IMR-90 (cell line): ENCODE measurements at regions not wholly inside any gene's neighbourhood (a gene's known extent, or its start where the extent isn't known, plus 50 kb on each side); places are given as distances from the start of the nearest gene placed in this dataset.

Experiments used
- ATAC-seq: fragments of 200-7000 bp; cut with Tn5 transposase; 2 replicates; pipeline ENCODE4 v1.9.1; 2020; ENCODE audit warnings: low read depth, mild to moderate bottlenecking, moderate library complexity
- BruUV-seq: library from RNA; stranded (reverse); fragments of 400-500 nt; replicated peaks from 2 replicates; lab custom pipeline; 2021; lab: Mats Ljungman, UMichigan
- CTCF ChIA-PET: fragments of 300-600 bp; formaldehyde crosslinking; extraction: SDS; loops from one replicate; lab custom pipeline; 2021; ENCODE audit warnings: antibody characterized with exemption; lab: Yijun Ruan, JAX
- POLR2A ChIA-PET: fragments of 300-600 bp; sonication (Branson Sonifier 250); formaldehyde crosslinking; loops from one replicate; lab custom pipeline; 2022; ENCODE audit warnings: antibody characterized with exemption; ENCODE audit not compliant: unreplicated experiment; lab: Charles Lee
- DNase-seq: peaks from one replicate; pipeline ENCODE4 v3.0.0; 2013
- H2AFZ ChIP-seq: replicated peaks from 2 replicates; pipeline ENCODE3; 2013; ENCODE audit warnings: low read length, mild to moderate bottlenecking; ENCODE audit not compliant: poor library complexity
- H2AK5ac ChIP-seq: 2 replicates; pipeline ENCODE4 v1.6.1; 2013; ENCODE audit warnings: low read depth, low read length, inconsistent platforms
- H2AK9ac ChIP-seq: replicated peaks from 2 replicates; pipeline ENCODE3; 2013; ENCODE audit warnings: mild to moderate bottlenecking, low read depth, low read length, moderate library complexity; ENCODE audit not compliant: poor library complexity
- H2BK120ac ChIP-seq: 2 replicates; pipeline ENCODE4 v1.6.1; 2013; ENCODE audit warnings: low read depth, low read length, inconsistent platforms
- H2BK15ac ChIP-seq: 3 replicates; pipeline ENCODE4 v1.6.1; 2013; ENCODE audit warnings: low read depth, low read length, inconsistent platforms
- H2BK20ac ChIP-seq: 2 replicates; pipeline ENCODE4 v1.6.1; 2013; ENCODE audit warnings: low read depth, mild to moderate bottlenecking, inconsistent platforms, low read length, moderate library complexity
- H2BK5ac ChIP-seq: 2 replicates; pipeline ENCODE4 v1.6.1; 2013; ENCODE audit warnings: mild to moderate bottlenecking, low read depth, low read length, inconsistent platforms; ENCODE audit not compliant: poor library complexity, severe bottlenecking
- H3K14ac ChIP-seq: replicated peaks from 2 replicates; pipeline ENCODE4 v1.6.1; 2013; ENCODE audit warnings: low read depth, low read length, inconsistent platforms
- H3K18ac ChIP-seq: 2 replicates; pipeline ENCODE4 v1.6.1; 2013; ENCODE audit warnings: low read depth, low read length, control low read depth
- H3K23ac ChIP-seq: 2 replicates; pipeline ENCODE4 v1.6.1; 2013; ENCODE audit warnings: low read depth, low read length, inconsistent platforms
- H3K27ac ChIP-seq: 2 replicates; pipeline ENCODE4 v1.5.1; 2013; ENCODE audit warnings: mild to moderate bottlenecking, control low read depth, low read length; ENCODE audit not compliant: insufficient read depth
- H3K27me3 ChIP-seq: 2 replicates; pipeline ENCODE4 v1.6.1; 2013; ENCODE audit warnings: low read length; ENCODE audit not compliant: control insufficient read depth, insufficient read depth
- H3K36me3 ChIP-seq: 2 replicates; pipeline ENCODE4 v1.6.1; 2013; ENCODE audit warnings: low read length, mixed read lengths; ENCODE audit not compliant: control insufficient read depth, insufficient read depth
- H3K4ac ChIP-seq: 2 replicates; pipeline ENCODE4 v1.6.1; 2013; ENCODE audit warnings: low read depth, low read length, inconsistent platforms
- H3K4me1 ChIP-seq: 2 replicates; pipeline ENCODE4 v1.6.1; 2013; ENCODE audit warnings: low read length, mixed read lengths; ENCODE audit not compliant: control insufficient read depth, insufficient read depth
- H3K4me2 ChIP-seq: 2 replicates; pipeline ENCODE4 v1.6.1; 2013; ENCODE audit warnings: low read depth, mild to moderate bottlenecking, control low read depth, low read length, moderate library complexity
- H3K4me3 ChIP-seq: 2 replicates; pipeline ENCODE4 v1.5.1; 2013; ENCODE audit warnings: low read depth, mild to moderate bottlenecking, control low read depth, low read length, moderate library complexity; ENCODE audit not compliant: insufficient read depth
- H3K56ac ChIP-seq: 2 replicates; pipeline ENCODE4 v1.6.1; 2013; ENCODE audit warnings: low read length, inconsistent platforms; ENCODE audit not compliant: insufficient read depth; ENCODE audit errors: extremely low read depth
- H3K79me1 ChIP-seq, 2 experiments: 2 replicates each; pipeline ENCODE4 v1.6.1; 2013; ENCODE audit warnings: low read length in 2 of 2, inconsistent platforms in 1 of 2, low read depth in 1 of 2
- H3K9ac ChIP-seq: 2 replicates; pipeline ENCODE4 v1.6.1; 2013; ENCODE audit warnings: low read depth, low read length, control low read depth
- H3K9me1 ChIP-seq: 2 replicates; pipeline ENCODE4 v1.6.1; 2013; ENCODE audit warnings: low read length, inconsistent platforms; ENCODE audit not compliant: insufficient read depth
- H3K9me3 ChIP-seq: 2 replicates; pipeline ENCODE4 v1.6.1; 2013; ENCODE audit warnings: low read length; ENCODE audit not compliant: control insufficient read depth, insufficient read depth
- H4K20me1 ChIP-seq: 2 replicates; pipeline ENCODE4 v1.6.1; 2013; ENCODE audit warnings: low read length, inconsistent platforms; ENCODE audit not compliant: insufficient read depth
- H4K5ac ChIP-seq: 2 replicates; pipeline ENCODE4 v1.6.1; 2013; ENCODE audit warnings: mild to moderate bottlenecking, low read depth, low read length, control low read depth
- H4K8ac ChIP-seq, 2 experiments: 2 replicates each; pipeline ENCODE4 v1.6.1; 2013; ENCODE audit warnings: low read depth in 2 of 2, low read length in 2 of 2, control low read depth in 1 of 2, inconsistent platforms in 1 of 2
- H4K91ac ChIP-seq: 2 replicates; pipeline ENCODE4 v1.6.1; 2013; ENCODE audit warnings: low read depth, low read length, inconsistent platforms; ENCODE audit not compliant: insufficient read depth
- BHLHE40 ChIP-seq: fragments of 150-350 bp; IDR thresholded peaks from 2 replicates; pipeline ENCODE4 v1.6.1; 2016; ENCODE audit warnings: mild to moderate bottlenecking, low read depth, low read length
- ELK1 ChIP-seq: fragments of 150-350 bp; IDR thresholded peaks from 2 replicates; pipeline ENCODE4 v1.6.1; 2016; ENCODE audit warnings: low read depth, mild to moderate bottlenecking, low read length, moderate library complexity, borderline replicate concordance
- FOS ChIP-seq: fragments of 150-350 bp; IDR thresholded peaks from 2 replicates; pipeline ENCODE4 v1.6.1; 2016; ENCODE audit warnings: low read depth, low read length
- MAZ ChIP-seq: IDR thresholded peaks from 2 replicates; pipeline ENCODE4 v1.6.1; 2012; ENCODE audit warnings: low read depth, mild to moderate bottlenecking, low read length, improper control_type of control experiment, moderate library complexity, borderline replicate concordance
- MXI1 ChIP-seq: IDR thresholded peaks from 2 replicates; pipeline ENCODE4 v1.6.1; 2012; ENCODE audit warnings: low read depth, mild to moderate bottlenecking, low read length, moderate library complexity, borderline replicate concordance
- POLR2A ChIP-seq: IDR thresholded peaks from 2 replicates; pipeline ENCODE4 v1.6.1; 2012; ENCODE audit warnings: mild to moderate bottlenecking, low read depth, low read length
- RCOR1 ChIP-seq: IDR thresholded peaks from 2 replicates; pipeline ENCODE4 v1.6.1; 2012; ENCODE audit warnings: mild to moderate bottlenecking, low read length, improper control_type of control experiment; ENCODE audit not compliant: insufficient replicate concordance
- RFX5 ChIP-seq: IDR thresholded peaks from 2 replicates; pipeline ENCODE4 v1.8.0; 2012; ENCODE audit warnings: low read depth, mild to moderate bottlenecking, low read length, moderate library complexity
- SMC3 ChIP-seq: fragments of 150-350 bp; IDR thresholded peaks from 2 replicates; pipeline ENCODE4 v1.6.1; 2016; ENCODE audit warnings: low read depth, mild to moderate bottlenecking, antibody characterized with exemption, low read length, moderate library complexity
- WGBS, 2 experiments: methylation state at CpG; one replicate each; pipeline versions ENCODE4 v1.1.5 to v1.1.7; 2013; ENCODE audit warnings: missing lambda C conversion rate in 2 of 2; ENCODE audit not compliant: insufficient read length in 1 of 2; ENCODE audit errors: extremely low coverage in 2 of 2; 5-methylcytosine and 5-hydroxymethylcytosine counted together
- dilution Hi-C: fragments of 300-500 bp; cut with HindIII; formaldehyde crosslinking; loops from one replicate; pipeline ENCODE4 v1.14.3; 2018; ENCODE audit warnings: low sequenced_read_pairs; ENCODE audit not compliant: unreplicated experiment
- in situ Hi-C: fragments of 300-500 bp; cut with MboI; formaldehyde crosslinking; loops from 3 replicates; pipeline ENCODE4 v1.14.3; 2019; ENCODE audit warnings: low sequenced_read_pairs, inconsistent platforms, mixed read lengths
- intact Hi-C: fragments of 100-400 bp; cut with micrococcal nuclease; formaldehyde crosslinking; loops from 2 replicates; pipeline ENCODE4 v1.10.0; 2022
- TF ChIP-seq, protein P1 (sequence below): fragments of 150-350 bp; IDR thresholded peaks from 2 replicates; pipeline ENCODE4 v1.6.1; 2017; ENCODE audit warnings: mild to moderate bottlenecking, antibody characterized with exemption, low read length, low read depth

DNA sequence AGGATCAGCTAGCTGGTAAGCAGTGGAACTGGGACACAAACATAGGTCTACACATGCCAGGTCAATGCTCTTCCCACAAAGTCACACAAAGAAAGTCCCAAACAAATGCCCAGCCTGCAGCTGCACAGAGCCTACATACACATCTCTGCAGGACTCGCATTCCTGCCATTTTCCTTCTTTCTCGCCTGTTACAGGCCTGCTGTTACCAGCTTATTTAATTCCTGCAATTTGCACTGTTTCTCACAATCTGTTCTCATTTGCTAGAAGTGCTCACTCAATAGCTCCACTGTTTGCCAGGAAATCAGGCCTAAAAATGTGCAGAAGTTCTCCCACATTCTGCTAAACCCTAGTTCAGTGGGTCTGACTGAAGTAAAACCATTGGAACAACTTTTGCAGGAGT, 362.6 kb upstream of the C1orf87 start:
- H2AK5ac ChIP-seq: no peak overlapping the region
- no peaks in the 10 kb centered on the region for H3K79me1 ChIP-seq
- no peak overlapping the region for H2BK120ac ChIP-seq
- no peak overlapping the region for H3K27ac ChIP-seq
- ATAC-seq (no peak), DNase-seq (no peak)
- ChIA-PET POLR2A (no interaction called here), CTCF (no interaction called here)
- H3K56ac ChIP-seq: no peak overlapping the region
- no peak for TF ChIP-seq ELK1
- no peak for TF ChIP-seq SMC3
- no peak for TF ChIP-seq MAZ
- TF ChIP-seq, protein P1, sequence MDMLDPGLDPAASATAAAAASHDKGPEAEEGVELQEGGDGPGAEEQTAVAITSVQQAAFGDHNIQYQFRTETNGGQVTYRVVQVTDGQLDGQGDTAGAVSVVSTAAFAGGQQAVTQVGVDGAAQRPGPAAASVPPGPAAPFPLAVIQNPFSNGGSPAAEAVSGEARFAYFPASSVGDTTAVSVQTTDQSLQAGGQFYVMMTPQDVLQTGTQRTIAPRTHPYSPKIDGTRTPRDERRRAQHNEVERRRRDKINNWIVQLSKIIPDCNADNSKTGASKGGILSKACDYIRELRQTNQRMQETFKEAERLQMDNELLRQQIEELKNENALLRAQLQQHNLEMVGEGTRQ: no peak
- no peak for TF ChIP-seq MXI1
- no peak for TF ChIP-seq RFX5
- no peak for TF ChIP-seq BHLHE40
- TF ChIP-seq FOS: no peak
- TF ChIP-seq RCOR1: no peak
- no peak for TF ChIP-seq POLR2A
- intact Hi-C loops: no loop called here
- no peak overlapping the region for H2AFZ ChIP-seq
- H3K23ac ChIP-seq: no peak overlapping the region
- H4K8ac ChIP-seq: no peak overlapping the region
- dilution Hi-C loops: no loop called here
- in situ Hi-C loops: no loop called here
- H2BK20ac ChIP-seq: no peak overlapping the region
- H3K36me3 ChIP-seq: no peaks in the 10 kb centered on the region
- no peak overlapping the region for H4K91ac ChIP-seq
- H3K18ac ChIP-seq: no peak overlapping the region
- H3K9ac ChIP-seq: no peak overlapping the region
- no peaks in the 10 kb centered on the region for H3K9me1 ChIP-seq
- H3K4me3 ChIP-seq: no peak overlapping the region
- H3K4ac ChIP-seq: no peak overlapping the region
- no peak overlapping the region for H4K5ac ChIP-seq
- no peaks in the 10 kb centered on the region for H3K4me1 ChIP-seq
- no peak overlapping the region for H3K4me2 ChIP-seq
- H2BK15ac ChIP-seq: no peak overlapping the region
- 60% methylated on average over 1 of the region's 2 CpGs; no CpG with 5 or more reads in 1 of the 2 experiments for WGBS, 2 experiments
- peaks cover 3% of the 10 kb centered on the region; the same call in 1 of the 2 replicates for H3K9me3 ChIP-seq
- H3K14ac ChIP-seq: no peak overlapping the region
- H2AK9ac ChIP-seq: no peak overlapping the region
- no peaks in the 10 kb centered on the region for H3K27me3 ChIP-seq
- no peaks in the 10 kb centered on the region for H4K20me1 ChIP-seq
- no peak overlapping the region for H2BK5ac ChIP-seq
- no TSS peak for BruUV-seq
